ENCODE measurements at regions not wholly inside any gene's neighbourhood (a gene's known extent, or its start where the extent isn't known, plus 50 kb on each side); places are given as distances from the start of the nearest gene placed in this dataset.
A peak's percentile ranks its signal among the peaks of the same experiment; 100 is the strongest.
"Not testable (repeated sequence)": the region's sequence is repeated elsewhere in the genome, so short reads cannot be mapped to it uniquely, and the experiment has no call there.

- H3K9me3 Mint-ChIP-seq (ENCODE audit: low read depth) = no peaks in the 10 kb centered on the region
- H3K36me3 Mint-ChIP-seq (ENCODE audit: low read depth) = no peaks in the 10 kb centered on the region
- CTCF ChIA-PET = interaction anchor here (2.9 kb wide), 1 partner anchor 11 kb away, joined by 16 read pairs; no protein-coding TSS in a partner anchor
- peak overlapping the region; percentile 52 for H3K27ac Mint-ChIP-seq
- ATAC-seq (no peak), DNase-seq (no peak)
- intact Hi-C loops (cut with DNase I, micrococcal nuclease) = no loop called here
- H3K27me3 Mint-ChIP-seq = peaks cover 3% of the 10 kb centered on the region
- POLR2A ChIA-PET = no interaction called here
- peak overlapping the region; percentile 3 for H3K4me3 Mint-ChIP-seq
- peaks cover 51% of the 10 kb centered on the region for H3K4me1 Mint-ChIP-seq
Observed at GRCh38 chr18:76720683-76721082, 101.7 kb upstream of the ZNF236 start.

GRCh38 chr18:76715012-76715610 is 107.2 kb upstream of the ZNF236 start:
- Mint-ChIP-seq H3K9me3 (ENCODE audit: low read depth) (no peaks in the 10 kb centered on the region), H3K4me1 (peaks cover 10% of the 10 kb centered on the region), H3K36me3 (ENCODE audit: low read depth) (no peaks in the 10 kb centered on the region), H3K4me3 (no peak overlapping the region), H3K27ac (no peak overlapping the region), H3K27me3 (peaks cover 2% of the 10 kb centered on the region)
- ChIA-PET POLR2A (no interaction called here), CTCF (interaction anchor here (0.7 to 0.9 kb wide), 3 partner anchors 7 to 289 kb away, joined by 3 to 4 read pairs (median 3); no protein-coding TSS in a partner anchor)
- intact Hi-C loops (cut with DNase I, micrococcal nuclease) = no loop called here
- DNase-seq (no peak), ATAC-seq (no peak)

GRCh38 chr18:76713432-76713831 is 108.9 kb upstream of the ZNF236 start:
- no peaks in the 10 kb centered on the region for H3K9me3 Mint-ChIP-seq (ENCODE audit: low read depth)
- H3K36me3 Mint-ChIP-seq (ENCODE audit: low read depth) = no peaks in the 10 kb centered on the region

GRCh38 chr18:76712511-76713140 is 109.7 kb upstream of the ZNF236 start:
- POLR2A ChIA-PET = no interaction called here
- Mint-ChIP-seq H3K4me3 (no peak overlapping the region), H3K27ac (no peak overlapping the region), H3K9me3 (ENCODE audit: low read depth) (no peaks in the 10 kb centered on the region), H3K36me3 (ENCODE audit: low read depth) (no peaks in the 10 kb centered on the region), H3K27me3 (no peaks in the 10 kb centered on the region), H3K4me1 (peaks cover 4% of the 10 kb centered on the region)
- CTCF ChIA-PET = interaction anchor here (0.6 to 1.2 kb wide), 3 partner anchors 194 to 315 kb away, joined by 3 to 4 read pairs (median 3); no protein-coding TSS in a partner anchor
- intact Hi-C loops (cut with DNase I, micrococcal nuclease) = no loop called here
- no peak for DNase-seq
- ATAC-seq = no peak

More at GRCh38 chr18:76713432-76713831, 108.9 kb upstream of the ZNF236 start:
- H3K27me3 Mint-ChIP-seq = peaks cover 2% of the 10 kb centered on the region
- ATAC-seq (no peak), DNase-seq (no peak)
- ChIA-PET CTCF (interaction anchor here (1.1 kb wide), 1 partner anchor 316 kb away, joined by 4 read pairs; no protein-coding TSS in a partner anchor), POLR2A (no interaction called here)
- H3K4me1 Mint-ChIP-seq = peaks cover 4% of the 10 kb centered on the region
- no peak overlapping the region for H3K4me3 Mint-ChIP-seq
- intact Hi-C loops (cut with DNase I, micrococcal nuclease) = no loop called here
- no peak overlapping the region for H3K27ac Mint-ChIP-seq

- H3K27ac Mint-ChIP-seq = no peak overlapping the region
Observed at GRCh38 chr18:76710646-76711520, 111.5 kb upstream of the ZNF236 start.

GRCh38 chr18:76709659-76710645 is 112.4 kb upstream of the ZNF236 start:
- Mint-ChIP-seq H3K36me3 (ENCODE audit: low read depth) (no peaks in the 10 kb centered on the region), H3K4me1 (peaks cover 4% of the 10 kb centered on the region), H3K27ac (no peak overlapping the region), H3K9me3 (ENCODE audit: low read depth) (no peaks in the 10 kb centered on the region), H3K27me3 (no peaks in the 10 kb centered on the region), H3K4me3 (no peak overlapping the region)
- ChIA-PET POLR2A (no interaction called here), CTCF (interaction anchor here (0.5 to 2.0 kb wide), 29 partner anchors 9 to 1039 kb away, joined by 3 to 65 read pairs (median 4); no protein-coding TSS in a partner anchor)
- DNase-seq (peak; percentile 78), ATAC-seq (peak; percentile 95)
- intact Hi-C loops (cut with DNase I, micrococcal nuclease) = loop anchor here (1.0 to 2.0 kb wide), 2 partner anchors 303 to 311 kb away; no protein-coding TSS in a partner anchor

More at GRCh38 chr18:76710646-76711520, 111.5 kb upstream of the ZNF236 start:
- H3K36me3 Mint-ChIP-seq (ENCODE audit: low read depth) = no peaks in the 10 kb centered on the region
- no peak for DNase-seq
- ATAC-seq = no peak
- peaks cover 4% of the 10 kb centered on the region for H3K4me1 Mint-ChIP-seq
- intact Hi-C loops (cut with DNase I, micrococcal nuclease) = no loop called here
- H3K4me3 Mint-ChIP-seq = no peak overlapping the region
- no peaks in the 10 kb centered on the region for H3K27me3 Mint-ChIP-seq
- ChIA-PET CTCF (interaction anchor here (0.9 to 2.0 kb wide), 7 partner anchors 10 to 320 kb away, joined by 3 to 16 read pairs (median 4); no protein-coding TSS in a partner anchor), POLR2A (no interaction called here)
- no peaks in the 10 kb centered on the region for H3K9me3 Mint-ChIP-seq (ENCODE audit: low read depth)

GRCh38 chr18:76708722-76709353 is 113.5 kb upstream of the ZNF236 start:
- no peaks in the 10 kb centered on the region for H3K9me3 Mint-ChIP-seq (ENCODE audit: low read depth)
- H3K36me3 Mint-ChIP-seq (ENCODE audit: low read depth) = no peaks in the 10 kb centered on the region
- no peak overlapping the region for H3K4me3 Mint-ChIP-seq
- intact Hi-C loops (cut with DNase I, micrococcal nuclease) = loop anchor here (1.0 to 2.0 kb wide), 2 partner anchors 302 to 310 kb away; no protein-coding TSS in a partner anchor
- POLR2A ChIA-PET = no interaction called here
- CTCF ChIA-PET = interaction anchor here (0.5 to 2.0 kb wide), 16 partner anchors 8 to 1321 kb away, joined by 3 to 65 read pairs (median 4); no protein-coding TSS in a partner anchor
- ATAC-seq = no peak
- H3K27me3 Mint-ChIP-seq = no peaks in the 10 kb centered on the region
- H3K4me1 Mint-ChIP-seq = peaks cover 4% of the 10 kb centered on the region
- no peak overlapping the region for H3K27ac Mint-ChIP-seq
- DNase-seq = no peak

GRCh38 chr18:76708071-76708721 is 114.2 kb upstream of the ZNF236 start:
- H3K4me3 Mint-ChIP-seq = no peak overlapping the region

GRCh38 chr18:76707534-76707933 is 114.8 kb upstream of the ZNF236 start:
- Mint-ChIP-seq H3K4me1 (peaks cover 4% of the 10 kb centered on the region), H3K4me3 (no peak overlapping the region), H3K27me3 (peaks cover 3% of the 10 kb centered on the region), H3K36me3 (ENCODE audit: low read depth) (no peaks in the 10 kb centered on the region), H3K27ac (no peak overlapping the region), H3K9me3 (ENCODE audit: low read depth) (no peaks in the 10 kb centered on the region)
- ChIA-PET CTCF (interaction anchor here (0.6 to 1.4 kb wide), 4 partner anchors 8 to 309 kb away, joined by 3 to 6 read pairs (median 4); no protein-coding TSS in a partner anchor), POLR2A (no interaction called here)
- no peak for DNase-seq
- no peak for ATAC-seq
- intact Hi-C loops (cut with DNase I, micrococcal nuclease) = no loop called here

More at GRCh38 chr18:76708071-76708721, 114.2 kb upstream of the ZNF236 start:
- Mint-ChIP-seq H3K27ac (no peak overlapping the region), H3K9me3 (ENCODE audit: low read depth) (no peaks in the 10 kb centered on the region), H3K4me1 (peaks cover 4% of the 10 kb centered on the region), H3K27me3 (peaks cover under 1% of the 10 kb centered on the region), H3K36me3 (ENCODE audit: low read depth) (no peaks in the 10 kb centered on the region)
- ChIA-PET POLR2A (no interaction called here), CTCF (interaction anchor here (0.7 to 1.4 kb wide), 2 partner anchors 8 to 310 kb away, joined by 4 to 6 read pairs; no protein-coding TSS in a partner anchor)
- ATAC-seq = no peak
- intact Hi-C loops (cut with DNase I, micrococcal nuclease) = loop anchor here in 1 of 2 experiments (2.0 kb wide), 1 partner anchor 301 kb away; no protein-coding TSS in a partner anchor
- DNase-seq = no peak

GRCh38 chr18:76704589-76704988 is 117.8 kb upstream of the ZNF236 start:
- H3K27ac Mint-ChIP-seq; H3K27me3 Mint-ChIP-seq; CTCF ChIA-PET; H3K36me3 Mint-ChIP-seq (ENCODE audit: low read depth); ATAC-seq; H3K4me1 Mint-ChIP-seq; H3K9me3 Mint-ChIP-seq (ENCODE audit: low read depth); POLR2A ChIA-PET; DNase-seq; H3K4me3 Mint-ChIP-seq; intact Hi-C loops (cut with DNase I, micrococcal nuclease): not testable (repeated sequence)

All from activated CD4-positive, alpha-beta T cell treated with anti-CD3 and anti-CD28 coated beads for 36 hours (primary cell).